NCI-H2196 treated with DMSO at 0.1 percent for 48 hours (cell line): ENCODE measurements at regions not wholly inside any gene's neighbourhood (a gene's known extent, or its start where the extent isn't known, plus 50 kb on each side); places are given as distances from the start of the nearest gene placed in this dataset.
"Not testable (repeated sequence)": the region's sequence is repeated elsewhere in the genome, so short reads cannot be mapped to it uniquely, and the experiment has no call there.

Experiments
- DNase-seq: peaks from one replicate; lab custom pipeline; 2025; ENCODE audit not compliant: unreplicated experiment; lab: John Stamatoyannopoulos, UW

DNA sequence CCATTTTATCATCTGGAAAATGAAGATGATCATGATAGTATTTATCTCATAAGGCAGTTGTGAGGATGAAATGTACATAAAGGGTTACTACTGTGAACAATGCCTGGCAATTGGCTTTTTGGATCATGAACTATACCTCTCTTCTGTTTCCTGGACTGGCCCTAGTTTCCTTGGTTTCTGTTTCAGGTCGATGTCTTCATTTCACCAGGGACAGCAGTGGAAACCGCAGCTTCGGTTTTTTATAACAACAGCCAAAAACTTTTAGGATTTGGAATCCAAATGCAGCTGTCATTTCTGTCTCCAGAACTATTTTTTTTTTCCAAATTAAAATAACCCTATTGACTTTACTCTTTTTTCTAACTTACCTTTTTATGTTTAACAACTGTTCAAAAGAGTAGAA lies 425.1 kb downstream of the RND3 start:
- DNase-seq, result no peak

DNA sequence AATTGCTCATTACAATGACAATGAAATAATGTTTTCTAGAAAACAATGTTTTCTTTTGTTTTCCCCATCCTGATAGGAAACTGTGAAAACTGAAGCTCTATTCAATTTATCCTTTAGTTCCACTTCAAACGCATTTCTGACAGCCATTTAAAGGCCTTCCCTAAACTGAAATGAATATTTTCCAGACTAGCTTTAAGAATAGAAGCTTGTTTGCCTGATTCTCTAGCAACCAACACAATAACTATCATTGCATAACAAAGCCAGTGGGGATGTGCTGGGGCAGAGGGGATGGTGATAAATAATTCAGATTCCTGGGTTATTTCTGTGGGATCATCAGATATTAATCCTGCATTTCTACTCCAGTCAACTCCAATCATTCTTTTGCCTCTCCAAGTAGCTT lies 427.1 kb downstream of the RND3 start:
- DNase-seq, result no peak

DNA sequence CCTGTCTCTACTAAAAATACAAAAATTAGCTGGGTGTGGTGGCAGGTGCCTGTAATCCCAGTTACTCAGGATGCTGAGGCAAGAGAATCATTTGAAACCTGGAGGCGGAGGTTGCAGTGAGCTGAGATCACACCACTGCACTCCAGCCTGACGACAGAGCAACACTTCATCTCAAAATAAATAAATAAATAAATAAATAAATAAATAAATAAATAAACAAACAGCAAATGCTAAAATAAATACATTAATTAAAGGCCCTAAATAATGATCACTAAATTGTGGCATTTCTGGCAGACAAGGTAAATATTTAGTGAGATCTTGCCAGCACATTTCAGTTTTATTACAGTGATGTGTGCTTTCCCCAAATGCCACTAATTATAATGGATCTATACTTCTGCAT lies 427.8 kb downstream of the RND3 start:
- not testable (repeated sequence) for DNase-seq

DNA sequence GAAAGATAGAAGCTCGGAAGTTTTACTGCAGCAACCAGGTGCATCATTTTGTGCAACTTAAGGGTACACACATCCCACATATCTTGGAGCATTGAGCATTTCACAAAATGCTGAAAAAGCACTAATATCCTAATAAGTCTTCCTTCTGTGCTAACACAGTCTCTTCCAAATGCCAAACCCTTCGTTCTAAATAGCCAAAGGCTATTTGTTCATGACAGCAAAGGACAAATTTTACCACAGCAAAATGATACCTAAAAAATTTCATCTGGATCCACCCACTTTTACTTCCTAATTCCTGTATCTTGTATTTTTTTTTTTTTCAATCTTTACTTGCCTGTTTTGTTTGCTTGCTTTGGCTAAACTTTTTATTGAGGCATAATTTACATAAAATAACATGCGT lies 435.0 kb downstream of the RND3 start:
- DNase-seq, result no peak

DNA sequence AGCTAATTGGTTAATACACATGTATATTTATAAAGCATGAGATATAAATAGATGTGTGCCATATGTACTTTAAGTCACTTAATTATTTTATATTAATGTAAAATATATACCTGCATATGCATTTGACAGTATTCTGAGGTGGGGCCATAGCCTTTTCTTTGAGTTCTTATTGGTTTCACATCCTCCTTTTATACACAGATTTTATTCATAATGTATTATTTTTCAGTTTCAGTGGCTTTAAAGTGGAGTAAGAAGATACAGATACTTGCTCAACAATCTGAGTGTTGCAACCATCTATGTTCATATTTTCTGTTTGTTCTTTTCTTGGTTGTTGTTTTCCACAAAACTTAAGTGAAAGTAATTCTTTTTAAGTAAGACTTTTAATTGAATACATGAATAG lies 436.5 kb downstream of the RND3 start:
- no peak for DNase-seq

DNA sequence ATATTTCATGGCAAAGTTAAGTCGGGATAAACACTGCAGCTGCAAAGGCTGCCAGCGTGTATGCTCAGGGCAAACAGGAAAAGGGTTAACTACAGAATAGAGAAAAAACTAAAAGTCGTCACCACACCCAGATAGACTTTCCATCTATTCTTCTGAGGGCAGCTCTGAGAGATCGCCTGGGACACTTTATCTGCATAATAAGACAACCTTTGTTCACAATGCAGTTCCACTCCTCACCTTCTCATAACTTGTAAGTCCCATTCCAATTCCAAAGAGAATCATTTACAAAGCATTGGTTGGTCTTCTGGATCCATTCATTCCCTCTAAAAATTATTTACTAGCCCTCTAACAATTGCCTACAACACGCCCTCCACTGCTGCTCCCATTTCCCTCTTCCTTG lies 437.4 kb downstream of the RND3 start:
- DNase-seq, result no peak

DNA sequence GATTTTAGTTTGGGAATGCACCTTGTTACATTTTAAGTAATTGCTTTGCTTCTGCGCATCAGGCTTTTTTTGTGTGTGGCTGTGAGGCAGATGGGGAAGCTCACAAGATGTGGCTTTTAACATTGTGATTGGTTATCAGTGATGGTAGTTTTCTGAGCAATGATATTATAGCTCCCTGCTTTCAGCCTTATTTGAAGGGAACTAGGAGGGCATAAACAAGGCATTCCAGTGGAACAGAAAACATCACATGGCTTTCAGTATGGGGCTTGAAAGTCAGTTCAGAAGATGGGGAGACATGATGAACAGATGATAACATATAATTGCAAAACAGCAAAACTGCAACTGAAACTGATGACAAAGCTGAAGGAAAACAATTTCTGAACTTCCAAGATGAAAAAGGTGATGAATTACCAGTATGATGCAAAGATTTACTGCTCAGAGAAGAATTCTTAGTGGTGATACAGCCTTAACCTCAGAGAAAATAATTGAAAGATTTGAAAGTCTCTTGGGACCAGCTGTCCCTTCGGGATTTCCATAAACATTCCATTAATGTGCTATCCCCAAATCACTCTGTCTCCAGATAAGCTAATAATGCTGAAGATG lies 439.7 kb downstream of the RND3 start:
- no peak for DNase-seq

DNA sequence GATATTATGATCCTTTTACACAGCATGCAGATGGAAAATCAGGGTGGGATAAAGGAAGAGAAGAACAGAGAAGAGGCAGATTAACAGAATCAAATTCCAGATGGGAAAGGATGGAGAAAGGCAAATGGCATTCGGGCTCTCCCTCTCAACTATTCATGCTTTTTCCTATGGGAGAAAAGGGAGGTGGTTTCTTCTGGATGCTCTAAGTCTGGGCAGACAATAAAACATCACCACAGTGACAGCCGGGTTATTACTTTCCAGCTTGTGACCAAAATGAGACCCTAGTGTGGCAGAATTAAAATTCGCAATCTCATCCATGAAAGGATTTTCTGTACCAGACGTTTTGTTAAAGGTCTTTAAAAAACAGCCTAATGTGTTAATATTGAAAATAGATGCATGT lies 440.7 kb downstream of the RND3 start:
- DNase-seq, result no peak

DNA sequence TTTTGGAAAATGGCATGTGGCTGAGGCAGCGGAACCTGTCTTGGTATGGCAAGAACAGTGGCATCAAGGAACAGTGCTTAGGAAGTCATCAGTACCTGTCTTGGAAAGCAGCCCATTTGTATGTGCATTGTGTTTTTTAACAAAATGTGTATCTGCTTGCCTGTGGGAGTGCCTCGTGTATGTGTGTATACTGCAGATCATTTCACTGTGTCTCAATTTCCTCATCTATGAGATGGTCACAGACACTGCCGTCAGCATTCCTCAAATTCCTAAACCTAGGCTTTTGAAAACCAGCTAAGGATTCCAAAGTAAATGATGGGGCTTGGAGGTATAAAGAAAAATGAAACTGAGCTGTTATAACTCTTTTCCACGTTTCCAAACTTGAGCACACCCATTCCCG lies 441.3 kb downstream of the RND3 start:
- no peak for DNase-seq

DNA sequence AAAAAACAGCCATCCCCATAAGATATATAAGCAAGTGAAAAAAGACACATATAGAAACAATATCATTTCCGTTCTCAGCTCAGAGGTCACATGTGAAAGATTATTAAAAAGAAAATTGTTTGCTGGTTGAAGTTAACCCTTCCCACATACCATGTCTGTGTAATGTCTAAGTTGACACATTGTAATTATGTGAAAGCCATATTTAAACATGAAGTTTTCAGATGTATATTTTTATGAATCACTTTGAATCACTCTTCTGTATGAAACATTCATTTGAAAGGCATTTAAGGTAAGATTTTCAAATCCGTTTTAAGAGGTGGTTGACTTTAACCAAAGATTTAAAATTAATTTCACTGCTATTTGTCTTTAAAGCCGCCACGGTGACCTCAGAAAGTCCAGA lies 441.9 kb downstream of the RND3 start:
- no peak for DNase-seq

DNA sequence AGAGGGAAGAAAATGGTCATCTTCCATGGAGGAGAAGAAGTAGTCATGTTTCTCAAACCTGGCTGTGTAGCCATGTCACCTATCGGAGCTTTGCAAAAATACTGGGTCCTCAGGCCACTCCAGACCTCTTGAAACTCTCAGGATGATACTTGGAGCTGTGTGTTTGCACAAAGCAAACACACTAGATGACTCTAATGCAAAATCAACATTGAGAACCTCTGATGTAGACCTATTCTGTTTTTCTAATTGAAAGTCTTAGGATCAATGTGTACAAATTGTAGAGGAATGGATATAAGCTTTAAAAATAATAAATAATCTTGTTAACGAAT lies 444.3 kb downstream of the RND3 start:
- DNase-seq, result no peak

DNA sequence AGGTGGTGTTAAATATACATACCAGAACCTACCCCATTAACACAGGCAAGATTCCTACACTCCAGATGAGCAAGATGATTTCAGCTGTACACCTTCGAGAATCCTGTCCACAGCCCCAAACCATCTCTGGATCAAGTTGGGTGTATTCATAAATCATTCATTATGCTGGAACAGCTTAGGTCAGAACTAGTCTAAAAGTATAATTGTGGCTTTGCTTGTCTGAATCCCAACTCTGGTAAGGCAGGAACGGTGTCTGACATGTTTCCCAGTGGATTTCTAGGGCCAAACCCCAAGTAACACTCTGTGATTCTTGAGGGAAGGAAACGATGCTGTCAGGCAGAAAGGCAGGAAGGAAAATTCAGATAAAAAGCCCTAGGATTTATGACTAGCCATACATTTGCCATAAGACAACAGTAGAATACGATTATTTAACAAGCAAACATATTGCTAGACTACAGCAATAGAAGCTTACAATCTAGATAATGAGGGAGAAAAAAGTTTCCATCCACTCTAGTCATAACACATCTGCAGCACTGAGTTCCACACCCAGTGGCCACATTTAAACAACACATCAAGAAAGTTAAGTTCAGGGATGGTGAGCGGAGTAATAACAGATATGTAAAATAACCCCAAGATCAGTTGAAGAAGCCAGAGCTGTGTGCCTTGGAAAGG lies 444.8 kb downstream of the RND3 start:
- DNase-seq, result no peak

DNA sequence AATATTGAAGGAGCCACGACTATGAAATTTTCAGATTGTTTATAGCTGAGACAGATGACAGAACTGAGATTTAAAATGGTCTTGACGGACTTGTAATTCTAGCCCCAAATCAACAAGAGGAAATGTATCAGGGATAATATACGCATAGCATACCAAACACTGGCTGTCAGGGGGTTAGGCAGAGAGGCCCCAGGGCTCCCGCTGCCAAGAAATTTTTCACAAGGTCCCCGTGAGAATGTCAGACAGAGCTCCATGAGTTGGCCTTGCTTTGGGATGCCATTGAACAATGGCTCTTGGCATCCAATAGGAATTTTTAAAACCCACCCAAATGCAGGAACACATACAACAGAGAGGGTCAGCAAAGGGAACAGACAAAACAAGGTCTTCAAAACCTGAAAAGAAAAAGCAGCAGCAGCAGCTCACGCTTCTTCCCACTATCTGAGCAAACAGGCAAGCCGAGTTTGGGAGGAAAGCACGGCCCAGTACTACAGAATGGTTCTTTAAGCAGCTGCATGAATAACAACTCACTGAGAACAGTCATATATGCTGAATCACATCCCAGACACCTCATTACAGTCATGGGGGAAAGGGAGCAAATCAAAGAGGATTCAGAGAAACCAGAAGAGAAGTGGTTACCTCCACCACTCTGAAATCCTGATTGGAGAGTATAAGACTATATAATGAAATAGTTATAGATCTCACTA lies 445.6 kb downstream of the RND3 start:
- no peak for DNase-seq

DNA sequence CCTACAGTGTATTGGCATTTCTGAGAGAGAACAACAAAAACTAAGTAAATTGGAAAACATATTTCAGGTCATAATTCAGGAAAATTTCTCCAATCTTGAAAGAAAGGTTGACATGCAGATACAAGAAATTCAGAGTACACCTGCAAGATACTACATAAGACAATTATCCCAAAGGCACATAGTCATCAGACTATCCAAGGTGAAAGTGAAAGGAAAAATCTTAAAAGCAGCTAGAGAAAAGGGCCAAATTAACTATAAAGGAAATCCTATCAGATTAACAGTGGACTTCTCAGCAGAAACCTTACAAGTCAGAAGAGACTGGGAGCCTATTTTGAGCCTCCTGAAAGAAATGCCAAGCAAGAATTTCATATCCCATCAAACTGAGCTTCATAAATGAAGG lies 449.0 kb upstream of the MMADHC start:
- no peak for DNase-seq

DNA sequence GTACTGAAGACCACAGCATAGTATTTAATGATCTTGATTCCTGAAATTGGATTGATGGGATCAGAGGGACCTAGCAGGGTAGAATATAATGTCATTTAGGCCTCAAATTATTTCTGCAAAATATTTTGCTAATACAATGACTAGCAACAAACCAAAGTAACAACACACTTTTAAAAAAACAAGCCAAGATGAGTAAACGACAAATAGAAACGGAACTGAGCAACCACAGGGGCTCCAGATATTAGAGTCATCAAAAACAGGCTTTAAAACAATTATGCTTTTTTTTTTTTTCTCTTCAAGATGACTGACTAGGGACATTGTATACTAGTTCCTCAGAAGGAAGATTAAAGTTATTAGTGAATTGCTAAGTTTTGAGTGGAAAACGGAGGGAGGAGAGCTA lies 447.1 kb upstream of the MMADHC start:
- DNase-seq, result no peak

DNA sequence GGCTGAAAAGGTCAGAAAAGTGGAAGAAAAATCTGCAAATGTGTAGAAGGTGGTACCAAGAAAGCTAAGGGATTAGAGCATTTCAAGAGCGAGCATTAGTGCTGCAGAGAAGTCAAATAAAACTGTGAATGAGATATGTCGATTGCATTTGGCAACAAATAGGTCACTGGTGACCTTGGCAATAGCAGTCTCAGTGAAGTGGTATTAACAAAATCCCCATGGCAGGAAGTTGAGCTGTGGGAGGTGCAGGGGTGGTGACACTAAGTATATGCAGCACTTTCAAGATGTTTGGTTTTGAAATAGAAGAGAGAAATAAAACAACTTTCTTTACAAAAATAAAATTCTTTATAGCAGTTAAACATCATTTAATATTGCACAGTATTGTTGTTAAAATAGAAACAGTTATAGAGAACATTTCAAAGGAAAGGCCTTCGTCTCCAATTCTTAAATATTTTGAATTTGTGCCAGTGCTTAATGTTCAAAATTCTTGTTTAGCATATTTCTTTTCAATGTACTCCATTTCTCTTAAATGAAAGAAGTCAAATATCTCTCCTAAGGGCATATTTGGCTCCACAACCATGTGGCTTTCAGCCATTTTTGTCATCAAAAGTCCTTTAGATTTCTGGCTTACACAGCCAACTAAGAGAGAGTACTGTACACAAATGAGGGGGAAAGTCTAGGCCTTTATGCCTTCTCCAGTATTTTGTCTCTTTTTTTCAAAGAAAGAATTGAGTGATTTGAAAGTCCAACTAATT lies 443.0 kb upstream of the MMADHC start:
- no peak for DNase-seq

DNA sequence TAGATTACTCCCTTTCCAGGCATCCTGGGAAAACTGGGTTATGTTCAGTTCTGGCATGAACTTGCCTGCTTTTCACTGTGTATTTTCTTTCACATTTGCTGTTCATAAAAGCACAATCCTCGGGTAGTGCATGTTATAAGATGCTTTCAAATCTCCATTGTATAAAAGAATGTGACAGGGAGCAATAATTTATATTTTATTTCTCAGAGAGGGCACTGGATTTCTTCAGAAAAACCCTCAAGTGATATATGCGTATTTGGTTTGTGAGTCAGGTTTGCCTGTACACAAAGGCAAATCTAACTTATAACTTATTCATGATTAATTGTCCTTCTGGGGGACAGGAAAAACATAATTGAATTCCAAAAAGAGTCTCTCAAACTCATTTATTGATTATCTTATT lies 440.7 kb upstream of the MMADHC start:
- no peak for DNase-seq

DNA sequence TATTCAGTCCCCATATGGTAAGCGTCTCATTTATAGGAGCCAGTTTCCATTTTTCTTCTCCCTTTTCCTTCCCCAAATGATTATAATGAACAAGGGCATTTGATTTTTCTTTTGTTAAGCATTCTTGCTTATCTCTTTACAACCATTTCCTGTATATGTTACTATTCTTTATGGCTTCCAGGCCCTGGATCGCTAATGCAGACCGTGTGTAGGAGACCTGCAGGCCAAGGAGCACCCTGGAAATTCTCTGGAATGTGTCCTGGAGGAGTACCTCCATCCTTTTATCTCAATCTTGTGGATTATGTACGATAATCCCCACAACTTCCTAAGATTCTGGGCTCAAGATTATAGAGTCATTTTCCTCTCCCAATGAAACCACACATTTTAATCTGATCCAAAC lies 439.6 kb upstream of the MMADHC start:
- DNase-seq, result no peak

DNA sequence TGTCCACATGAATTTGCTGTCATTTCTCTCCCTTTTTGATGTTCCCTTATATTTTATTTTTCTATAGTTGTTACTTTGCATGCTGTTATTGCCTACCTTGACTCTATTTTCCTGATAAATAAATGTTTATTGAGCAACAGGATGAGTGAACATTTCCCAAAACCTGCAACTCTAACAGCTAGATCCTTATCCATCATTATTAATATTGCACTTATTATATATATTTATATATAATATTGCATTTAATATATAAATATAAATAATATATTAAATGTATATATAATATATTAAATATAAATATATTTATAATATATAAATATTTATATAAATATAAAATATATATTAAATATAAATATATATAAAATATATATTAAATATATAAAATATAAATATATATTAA lies 436.1 kb upstream of the MMADHC start:
- DNase-seq, result no peak

DNA sequence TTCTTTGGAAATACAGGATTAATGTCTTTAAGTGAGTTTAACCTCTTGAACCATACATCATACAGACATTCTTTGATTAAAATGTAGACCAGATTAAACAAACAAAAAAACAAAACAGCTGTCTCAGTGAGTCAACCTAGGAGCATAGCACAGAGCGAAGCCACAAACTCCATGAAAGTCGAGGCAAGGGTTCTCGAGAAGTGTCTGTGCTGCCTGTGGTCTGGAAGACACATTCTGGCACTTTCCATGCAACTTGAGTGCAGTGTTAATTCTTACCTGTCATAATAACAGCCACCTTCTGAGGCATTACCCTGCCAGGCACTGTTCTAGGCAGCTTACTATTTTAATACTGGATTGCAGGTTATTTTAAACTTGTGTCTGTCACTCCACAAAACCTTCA lies 435.5 kb upstream of the MMADHC start:
- no peak for DNase-seq

DNA sequence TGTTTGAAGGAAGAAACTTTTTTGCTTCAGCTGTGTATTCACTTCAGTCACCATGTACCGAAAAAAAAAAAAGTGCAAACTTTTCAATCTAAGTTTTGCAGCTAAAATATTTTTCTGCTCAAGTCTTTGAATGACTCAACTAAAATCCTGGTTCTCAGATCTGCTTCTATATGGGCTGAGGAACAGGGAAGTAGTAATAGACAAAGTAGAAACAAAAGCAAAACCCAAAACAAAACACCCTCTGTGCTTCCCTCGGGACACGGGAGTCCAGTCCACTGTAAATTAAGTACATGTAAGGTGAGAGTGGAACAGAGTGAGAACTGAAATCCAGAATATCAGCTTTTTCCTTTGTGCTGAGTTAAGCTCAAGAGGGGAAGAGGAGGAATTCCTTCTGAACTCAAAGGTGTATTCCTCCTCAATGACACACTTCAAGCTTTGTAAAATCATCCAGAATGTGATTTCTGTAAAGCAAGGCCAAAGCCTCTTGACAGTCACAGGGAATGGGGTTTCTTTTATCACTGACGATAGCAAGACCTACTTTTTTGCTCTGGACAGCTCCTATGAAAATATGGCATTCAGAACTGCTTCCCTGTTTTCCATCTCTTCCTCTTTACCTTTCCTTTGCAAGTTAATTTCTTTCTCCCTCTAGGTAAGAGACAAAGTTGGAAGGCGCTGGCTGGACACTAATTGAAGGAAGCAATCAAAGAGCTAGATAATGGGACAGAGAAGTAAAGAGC lies 433.5 kb upstream of the MMADHC start:
- no peak for DNase-seq
